SK-N-SH (cell line): ENCODE measurements at regions not wholly inside any gene's neighbourhood (a gene's known extent, or its start where the extent isn't known, plus 50 kb on each side); places are given as distances from the start of the nearest gene placed in this dataset.

Source experiments
- CTCF ChIA-PET: fragments of 300-600, 350-600 bp; formaldehyde crosslinking; extraction: SDS; loops from one replicate; lab custom pipeline; 2021; lab: Yijun Ruan, JAX
- POLR2A ChIA-PET: fragments of 350-600 bp; sonication (Branson Sonifier 250); formaldehyde crosslinking; extraction: SDS; loops from one replicate; lab custom pipeline; 2020; ENCODE audit warnings: antibody characterized with exemption, inconsistent platforms; lab: Yijun Ruan, JAX
- DNase-seq: peaks from one replicate; pipeline ENCODE4 v3.0.0; 2012
- H2AFZ ChIP-seq: fragments of 200-600 bp; sonication (generic); 2 replicates; pipeline ENCODE4 v1.8.1; 2016; ENCODE audit warnings: antibody characterized with exemption, mild to moderate bottlenecking, low read depth
- H3F3A ChIP-seq: fragments of 200-600 bp; sonication (generic); replicated peaks from 2 replicates; pipeline ENCODE3; 2016; ENCODE audit warnings: antibody characterized with exemption, mild to moderate bottlenecking; ENCODE audit not compliant: insufficient read depth
- H3K27ac ChIP-seq, 2 experiments: fragments of 200-500 bp in 1 of 2; fragments of 200-600 bp in 1 of 2; sonication (Bioruptor generic) in 1 of 2; sonication (generic), shearing (Covaris generic) in 1 of 2; 2 replicates each; pipeline versions ENCODE4 v1.5.1 to v1.6.1; 2014 to 2016; ENCODE audit warnings: low read depth in 2 of 2, inconsistent platforms in 1 of 2, low read length in 1 of 2, mild to moderate bottlenecking in 1 of 2, mixed read lengths in 1 of 2
- H3K27me3 ChIP-seq: fragments of 200-600 bp; sonication (generic), shearing (Covaris generic); 2 replicates; pipeline ENCODE4 v1.6.1; 2016; ENCODE audit warnings: mixed run types; ENCODE audit not compliant: insufficient read depth
- H3K36me3 ChIP-seq, 2 experiments: fragments of 200-500 bp in 1 of 2; fragments of 200-600 bp in 1 of 2; sonication (Bioruptor generic) in 1 of 2; sonication (generic) in 1 of 2; replicated peaks in 1 of 2; 2 replicates each; pipeline versions ENCODE3 to v1.5.1; 2014 to 2016; ENCODE audit warnings: low read length in 1 of 2, mild to moderate bottlenecking in 1 of 2; ENCODE audit not compliant: insufficient read depth in 2 of 2, control insufficient read depth in 1 of 2
- H3K4me1 ChIP-seq, 2 experiments: fragments of 200-500 bp in 1 of 2; fragments of 200-600 bp in 1 of 2; sonication (Bioruptor generic) in 1 of 2; sonication (generic), shearing (Covaris generic) in 1 of 2; 2 replicates each; pipeline versions ENCODE4 v1.5.1 to v1.6.1; 2014 to 2016; ENCODE audit warnings: low read depth in 1 of 2, low read length in 1 of 2, mixed run types in 1 of 2; ENCODE audit not compliant: insufficient read depth in 2 of 2, control insufficient read depth in 1 of 2
- H3K4me2 ChIP-seq: fragments of 200-600 bp; sonication (generic), shearing (Covaris generic); 2 replicates; pipeline ENCODE4 v1.6.1; 2017; ENCODE audit warnings: mixed run types
- H3K4me3 ChIP-seq, 2 experiments: fragments of 200-500 bp in 1 of 2; fragments of 200-600 bp in 1 of 2; sonication (Bioruptor generic) in 1 of 2; sonication (generic), shearing (Covaris generic) in 1 of 2; 2 replicates each; pipeline versions ENCODE4 v1.5.1 to v1.8.1; 2014 to 2016; ENCODE audit warnings: low read depth in 2 of 2, inconsistent platforms in 1 of 2, low read length in 1 of 2, mild to moderate bottlenecking in 1 of 2, mixed read lengths in 1 of 2, moderate library complexity in 1 of 2
- H3K79me2 ChIP-seq: fragments of 200-600 bp; sonication (generic); 2 replicates; pipeline ENCODE4 v1.8.1; 2017; ENCODE audit warnings: mild to moderate bottlenecking; ENCODE audit not compliant: insufficient read depth
- H3K9ac ChIP-seq: fragments of 200-600 bp; sonication (generic); 2 replicates; pipeline ENCODE4 v1.6.1; 2017; ENCODE audit warnings: mixed run types
- H3K9me2 ChIP-seq: fragments of 200-600 bp; sonication (generic); 2 replicates; pipeline ENCODE4 v1.6.1; 2017; ENCODE audit warnings: mixed run types
- H3K9me3 ChIP-seq: fragments of 200-600 bp; sonication (generic); 2 replicates; pipeline ENCODE4 v1.6.1; 2017; ENCODE audit warnings: mixed run types, mild to moderate bottlenecking, moderate library complexity
- H4K20me1 ChIP-seq: fragments of 200-600 bp; sonication (generic); 2 replicates; pipeline ENCODE4 v1.6.1; 2017; ENCODE audit warnings: mild to moderate bottlenecking, mixed run types; ENCODE audit not compliant: insufficient read depth
- CTCF ChIP-seq: fragments of 200-600 bp; sonication (generic); IDR thresholded peaks from 2 replicates; pipeline ENCODE4 v1.6.1; 2017; ENCODE audit warnings: antibody characterized with exemption, mild to moderate bottlenecking, moderate library complexity
- EP300 ChIP-seq, 2 experiments: IDR thresholded peaks; 2 replicates each; pipeline versions ENCODE4 v1.4.0 to v1.6.1; 2012; ENCODE audit warnings: borderline replicate concordance in 1 of 2, low read depth in 1 of 2, low read length in 1 of 2
- EZH2phosphoT487 ChIP-seq: fragments of 200-600 bp; sonication (generic); IDR thresholded peaks from 2 replicates; pipeline ENCODE4 v1.6.1; 2017; ENCODE audit warnings: low read depth, mixed run types, mild to moderate bottlenecking, antibody characterized with exemption, moderate library complexity, borderline replicate concordance
- FOXJ3 ChIP-seq: sonication (generic); formaldehyde crosslinking; IDR thresholded peaks from 2 replicates; pipeline ENCODE4 v1.5.1; 2020; ENCODE audit warnings: mild to moderate bottlenecking, missing genetic modification reagents
- GABPA ChIP-seq: IDR thresholded peaks from 2 replicates; pipeline ENCODE4 v1.4.0; 2012; ENCODE audit warnings: low read depth, mild to moderate bottlenecking
- IRF3 ChIP-seq: fragments of 150-350 bp; IDR thresholded peaks from 2 replicates; pipeline ENCODE4 v1.6.1; 2016; ENCODE audit warnings: mild to moderate bottlenecking, low read depth, low read length
- MEF2A ChIP-seq: IDR thresholded peaks from 2 replicates; pipeline ENCODE4 v1.4.0; 2012; ENCODE audit warnings: low read depth, borderline replicate concordance
- PBX3 ChIP-seq: IDR thresholded peaks from 2 replicates; pipeline ENCODE4; 2012
- POLR2AphosphoS5 ChIP-seq: IDR thresholded peaks from 2 replicates; pipeline ENCODE4 v1.6.1; 2012; ENCODE audit warnings: low read depth, low read length
- RCOR1 ChIP-seq: fragments of 150-350 bp; IDR thresholded peaks from 2 replicates; pipeline ENCODE4 v1.6.1; 2017; ENCODE audit warnings: antibody characterized with exemption, low read length
- RXRA ChIP-seq: IDR thresholded peaks from 2 replicates; pipeline ENCODE4 v1.4.0; 2012; ENCODE audit warnings: low read depth, mild to moderate bottlenecking, borderline replicate concordance
- SIN3A ChIP-seq: IDR thresholded peaks from 2 replicates; pipeline ENCODE4 v1.6.1; 2012; ENCODE audit warnings: low read depth, mild to moderate bottlenecking, low read length, moderate library complexity, borderline replicate concordance
- TAF1 ChIP-seq: IDR thresholded peaks from 2 replicates; pipeline ENCODE4 v1.6.1; 2012; ENCODE audit warnings: low read depth, mild to moderate bottlenecking, low read length, moderate library complexity, borderline replicate concordance
- TEAD4 ChIP-seq: IDR thresholded peaks from 2 replicates; pipeline ENCODE4 v1.4.0; 2012; ENCODE audit warnings: mild to moderate bottlenecking, borderline replicate concordance; ENCODE audit not compliant: insufficient read depth
- USF1 ChIP-seq: IDR thresholded peaks from 2 replicates; pipeline ENCODE4 v1.4.0; 2012; ENCODE audit warnings: low read depth, borderline replicate concordance
- USF2 ChIP-seq: fragments of 150-350 bp; IDR thresholded peaks from 2 replicates; pipeline ENCODE4 v1.6.1; 2017; ENCODE audit warnings: antibody characterized with exemption, low read length, low read depth, borderline replicate concordance
- ZBTB33 ChIP-seq: IDR thresholded peaks from 2 replicates; pipeline ENCODE4 v1.4.0; 2012; ENCODE audit warnings: low read depth, borderline replicate concordance
- WGBS: methylation state at CpG from one replicate; pipeline ENCODE4 v1.1.6; 2017; ENCODE audit warnings: low lambda C conversion rate; 5-methylcytosine and 5-hydroxymethylcytosine counted together

GRCh38 chr13:24076109-24076508 is 84.4 kb upstream of the SPATA13 start:
- Histone ChIP-seq H3K9me3 (no peaks in the 10 kb centered on the region), H3K36me3 (no peaks in the 10 kb centered on the region), H3K27ac (no peak overlapping the region), H3K9ac (no peak overlapping the region), H3F3A (no peaks in the 10 kb centered on the region), H3K79me2 (no peaks in the 10 kb centered on the region), H3K27me3 (no peaks in the 10 kb centered on the region), H3K4me1 (no peaks in the 10 kb centered on the region; a peak in 1 of 4 replicates), H3K4me2 (no peak overlapping the region), H2AFZ (no peak overlapping the region), H3K9me2 (no peaks in the 10 kb centered on the region), H4K20me1 (no peaks in the 10 kb centered on the region), H3K4me3 (no peak overlapping the region)
- ChIA-PET POLR2A (no interaction called here), CTCF (interaction anchor here (1.5 to 1.7 kb wide), 2 partner anchors 14 to 56 kb away, joined by 4 to 5 read pairs; no protein-coding TSS in a partner anchor)
- 77% methylated on average over 3 of the region's 3 CpGs for WGBS
- TF ChIP-seq POLR2AphosphoS5 (no peak), CTCF (no peak), TAF1 (no peak), EZH2phosphoT487 (no peak), GABPA (no peak), RXRA (no peak), RCOR1 (no peak), EP300 (IDR thresholded peaks at IDR 0.05; ENCODE audit: borderline replicate concordance in 1 of 2, low read depth in 1 of 2, low read length in 1 of 2) (no peak), FOXJ3 (CRISPR knock-in tag) (no peak), MEF2A (no peak), USF1 (no peak)
- no peak for DNase-seq

GRCh38 chr13:24076636-24077035 is 83.9 kb upstream of the SPATA13 start:
- H2AFZ ChIP-seq = no peak overlapping the region
- CTCF ChIA-PET = interaction anchor here (1.7 kb wide), 1 partner anchor 15 kb away, joined by 5 read pairs; no protein-coding TSS in a partner anchor
- 80% methylated on average over 8 of the region's 8 CpGs for WGBS
- TF ChIP-seq RXRA (no peak), TEAD4 (no peak), ZBTB33 (no peak), IRF3 (no peak), GABPA (no peak), EP300 (IDR thresholded peaks at IDR 0.05; ENCODE audit: borderline replicate concordance in 1 of 2, low read depth in 1 of 2, low read length in 1 of 2) (no peak), USF2 (no peak), SIN3A (no peak), PBX3 (no peak)

More at GRCh38 chr13:24076636-24077035, 83.9 kb upstream of the SPATA13 start:
- H3K4me1 ChIP-seq = no peaks in the 10 kb centered on the region; a peak in 1 of 4 replicates
- H3K9ac ChIP-seq = no peak overlapping the region
- H3F3A ChIP-seq = no peaks in the 10 kb centered on the region
- no peak overlapping the region for H3K4me3 ChIP-seq
- H3K9me2 ChIP-seq = no peaks in the 10 kb centered on the region
- no peaks in the 10 kb centered on the region for H3K36me3 ChIP-seq
- no peak overlapping the region for H3K27ac ChIP-seq
- H3K27me3 ChIP-seq = no peaks in the 10 kb centered on the region
- H3K79me2 ChIP-seq = no peaks in the 10 kb centered on the region
- no peaks in the 10 kb centered on the region for H4K20me1 ChIP-seq
- no peak overlapping the region for H3K4me2 ChIP-seq
- H3K9me3 ChIP-seq = no peaks in the 10 kb centered on the region
- no peak for DNase-seq
- POLR2A ChIA-PET = no interaction called here
